ENCODE measurements at regions not wholly inside any gene's neighbourhood (a gene's known extent, or its start where the extent isn't known, plus 50 kb on each side); places are given as distances from the start of the nearest gene placed in this dataset.

DNA sequence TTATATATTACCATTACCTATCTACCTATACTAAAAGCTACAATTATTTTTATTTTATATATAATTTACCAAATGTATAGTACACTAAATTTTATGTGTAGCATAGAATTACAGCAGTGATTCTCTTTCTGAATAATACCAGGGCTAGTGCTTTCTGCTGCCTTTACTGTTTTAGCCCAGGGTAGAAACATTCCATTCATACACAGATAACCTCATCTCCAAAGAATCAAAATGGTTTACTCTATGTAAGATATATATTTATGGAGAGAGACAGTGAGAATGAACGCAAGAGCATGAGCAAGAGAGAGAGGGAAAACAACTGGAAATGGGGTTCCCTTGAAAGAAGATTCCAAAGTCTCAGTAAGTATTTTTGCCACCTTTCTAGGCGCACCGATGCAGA is 56.3 kb upstream of the ATXN1 start:
- Histone ChIP-seq H3K4me3 (ENCODE audit: low read length, poor library complexity, severe bottlenecking) (no peak overlapping the region), H3K27me3 (ENCODE audit: insufficient read depth, low read length, poor library complexity, severe bottlenecking) (no peaks in the 10 kb centered on the region), H3K4me2 (ENCODE audit: low read depth, low read length, poor library complexity, severe bottlenecking) (no peak overlapping the region), H2AFZ (ENCODE audit: low read length) (no peak overlapping the region), H3F3A (ENCODE audit: low read depth) (no peaks in the 10 kb centered on the region), H4K20me1 (ENCODE audit: insufficient read depth, low read length, poor library complexity, severe bottlenecking) (no peaks in the 10 kb centered on the region), H3K4me1 (ENCODE audit: insufficient read depth, low read length, poor library complexity, severe bottlenecking) (no peaks in the 10 kb centered on the region), H3K9me2 (replicated peaks; ENCODE audit: low read depth, low read length) (no peaks in the 10 kb centered on the region), H3K79me2 (ENCODE audit: insufficient read depth, low read length) (no peaks in the 10 kb centered on the region), H3K9ac (ENCODE audit: low read depth, low read length, poor library complexity, severe bottlenecking) (no peak overlapping the region), H3K36me3 (ENCODE audit: insufficient read depth, low read length) (no peaks in the 10 kb centered on the region), H3K9me3 (ENCODE audit: insufficient read depth, low read depth, low read length) (peaks cover 10% of the 10 kb centered on the region; the same call in 1 of the 2 replicates)
- no peak for TF ChIP-seq CTCF (conservative IDR thresholded peaks at IDR 0.05; ENCODE audit: low read length)
- TF ChIP-seq EZH2phosphoT487 (IDR thresholded peaks at IDR 0.05; ENCODE audit: borderline replicate concordance): no peak

GRCh38 chr6:16816891-16817290 is 55.6 kb upstream of the ATXN1 start:
- Histone ChIP-seq H3K4me2 (ENCODE audit: low read depth, low read length, poor library complexity, severe bottlenecking) (no peak overlapping the region), H3K27me3 (ENCODE audit: insufficient read depth, low read length, poor library complexity, severe bottlenecking) (no peaks in the 10 kb centered on the region), H3K4me1 (ENCODE audit: insufficient read depth, low read length, poor library complexity, severe bottlenecking) (no peaks in the 10 kb centered on the region), H3K79me2 (ENCODE audit: insufficient read depth, low read length) (no peaks in the 10 kb centered on the region), H4K20me1 (ENCODE audit: insufficient read depth, low read length, poor library complexity, severe bottlenecking) (no peaks in the 10 kb centered on the region), H3K9me3 (ENCODE audit: insufficient read depth, low read depth, low read length) (peaks cover 16% of the 10 kb centered on the region; the same call in 1 of the 2 replicates), H2AFZ (ENCODE audit: low read length) (no peak overlapping the region), H3K9ac (ENCODE audit: low read depth, low read length, poor library complexity, severe bottlenecking) (no peak overlapping the region), H3K4me3 (ENCODE audit: low read length, poor library complexity, severe bottlenecking) (no peak overlapping the region), H3K9me2 (replicated peaks; ENCODE audit: low read depth, low read length) (no peaks in the 10 kb centered on the region), H3F3A (ENCODE audit: low read depth) (no peaks in the 10 kb centered on the region), H3K36me3 (ENCODE audit: insufficient read depth, low read length) (no peaks in the 10 kb centered on the region)
- TF ChIP-seq EZH2phosphoT487 (IDR thresholded peaks at IDR 0.05; ENCODE audit: borderline replicate concordance): no peak
- no peak for TF ChIP-seq CTCF (conservative IDR thresholded peaks at IDR 0.05; ENCODE audit: low read length)

DNA sequence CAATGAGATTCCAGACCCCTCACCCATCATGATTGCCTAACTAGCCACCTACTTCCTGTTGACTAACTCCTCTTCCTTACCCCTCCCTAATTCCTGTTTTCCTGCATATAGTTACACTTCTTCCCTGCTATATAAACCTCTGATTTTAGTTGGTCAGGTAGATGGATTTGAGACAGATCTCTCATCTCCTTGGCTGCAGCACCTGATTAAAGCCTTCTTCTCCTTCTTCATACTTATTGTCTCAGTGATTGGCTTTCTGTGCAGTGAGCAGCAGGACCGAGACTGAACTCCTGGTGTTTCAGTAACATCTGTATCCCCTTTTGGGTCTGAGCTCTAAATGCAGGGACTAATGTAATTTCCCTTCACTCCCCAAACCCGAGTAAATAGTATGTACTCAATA is 51.7 kb upstream of the ATXN1 start:
- H3K36me3 ChIP-seq (ENCODE audit: insufficient read depth, low read length): no peaks in the 10 kb centered on the region

More for the DNA sequence above, 51.7 kb upstream of the ATXN1 start:
- no peak overlapping the region for H2AFZ ChIP-seq (ENCODE audit: low read length)
- no peaks in the 10 kb centered on the region for H3K79me2 ChIP-seq (ENCODE audit: insufficient read depth, low read length)
- H3F3A ChIP-seq (ENCODE audit: low read depth): no peaks in the 10 kb centered on the region
- H3K4me1 ChIP-seq (ENCODE audit: insufficient read depth, low read length, poor library complexity, severe bottlenecking): no peaks in the 10 kb centered on the region
- H4K20me1 ChIP-seq (ENCODE audit: insufficient read depth, low read length, poor library complexity, severe bottlenecking): no peaks in the 10 kb centered on the region
- no peaks in the 10 kb centered on the region for H3K27me3 ChIP-seq (ENCODE audit: insufficient read depth, low read length, poor library complexity, severe bottlenecking)
- no peak overlapping the region for H3K9ac ChIP-seq (ENCODE audit: low read depth, low read length, poor library complexity, severe bottlenecking)
- peaks cover 24% of the 10 kb centered on the region; the same call in 1 of the 2 replicates for H3K9me3 ChIP-seq (ENCODE audit: insufficient read depth, low read depth, low read length)
- TF ChIP-seq CTCF (conservative IDR thresholded peaks at IDR 0.05; ENCODE audit: low read length): no peak
- no peak for TF ChIP-seq EZH2phosphoT487 (IDR thresholded peaks at IDR 0.05; ENCODE audit: borderline replicate concordance)
- H3K4me3 ChIP-seq (ENCODE audit: low read length, poor library complexity, severe bottlenecking): no peak overlapping the region
- H3K4me2 ChIP-seq (ENCODE audit: low read depth, low read length, poor library complexity, severe bottlenecking): no peak overlapping the region
- H3K9me2 ChIP-seq (replicated peaks; ENCODE audit: low read depth, low read length): no peaks in the 10 kb centered on the region
